HG03135 (cell line): ENCODE measurements at regions not wholly inside any gene's neighbourhood (a gene's known extent, or its start where the extent isn't known, plus 50 kb on each side); places are given as distances from the start of the nearest gene placed in this dataset.

Experiments used
- ATAC-seq: cut with Tn5 transposase; IDR thresholded peaks from one replicate; pipeline ENCODE4 v1.9.1; 2021; ENCODE audit warnings: mild to moderate bottlenecking, moderate library complexity; ENCODE audit not compliant: unreplicated experiment

DNA sequence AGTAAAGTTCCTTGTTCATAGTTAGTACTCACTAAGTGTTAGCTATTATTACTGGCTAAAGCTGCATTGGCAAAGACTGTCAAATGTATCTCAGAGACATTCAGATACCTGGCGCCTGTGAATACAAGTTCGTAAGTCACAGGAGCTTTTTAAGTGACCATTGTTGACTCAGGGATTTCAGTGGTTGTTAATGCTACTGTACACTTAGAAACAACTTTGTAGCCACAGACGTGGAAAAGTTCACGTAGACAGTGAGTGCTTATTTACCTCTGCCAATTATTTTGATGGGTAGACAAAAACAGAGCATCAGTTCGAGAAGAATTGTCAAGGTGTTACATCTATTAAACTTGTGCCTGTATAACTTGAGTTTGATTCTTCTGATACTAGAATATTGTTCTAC is 59.1 kb upstream of the RRP15 start:
- no peak for ATAC-seq
